GM23248 (cell line): ENCODE measurements at regions not wholly inside any gene's neighbourhood (a gene's known extent, or its start where the extent isn't known, plus 50 kb on each side); places are given as distances from the start of the nearest gene placed in this dataset.
"Not testable (repeated sequence)": the region's sequence is repeated elsewhere in the genome, so short reads cannot be mapped to it uniquely, and the experiment has no call there.

Experiments
- DNase-seq: peaks from one replicate; pipeline ENCODE4 v3.0.0-alpha.2; 2015
- H2AFZ ChIP-seq: fragments of 200-600 bp; sonication (generic); 2 replicates; pipeline ENCODE4 v1.6.1; 2016; ENCODE audit warnings: antibody characterized with exemption
- H3F3A ChIP-seq: fragments of 200-600 bp; sonication (generic); 2 replicates; pipeline ENCODE4 v1.6.1; 2016; ENCODE audit warnings: mild to moderate bottlenecking, antibody characterized with exemption, mixed run types; ENCODE audit not compliant: insufficient read depth
- H3K27ac ChIP-seq: fragments of 200-600 bp; sonication (generic); 2 replicates; pipeline ENCODE4 v1.5.1; 2016; ENCODE audit warnings: mild to moderate bottlenecking
- H3K27me3 ChIP-seq: fragments of 200-600 bp; sonication (generic); replicated peaks from 2 replicates; pipeline ENCODE4 v1.6.1; 2016; ENCODE audit warnings: mild to moderate bottlenecking; ENCODE audit not compliant: insufficient read depth
- H3K36me3 ChIP-seq: fragments of 200-600 bp; sonication (generic); 2 replicates; pipeline ENCODE4 v1.6.1; 2016; ENCODE audit warnings: low read depth, mild to moderate bottlenecking
- H3K4me1 ChIP-seq: fragments of 200-600 bp; sonication (generic); 2 replicates; pipeline ENCODE4 v1.6.1; 2016; ENCODE audit warnings: mild to moderate bottlenecking; ENCODE audit not compliant: insufficient read depth
- H3K4me2 ChIP-seq: fragments of 200-600 bp; sonication (generic); one replicate; pipeline ENCODE4 v1.6.1; 2016; ENCODE audit warnings: mild to moderate bottlenecking; ENCODE audit not compliant: unreplicated experiment
- H3K4me3 ChIP-seq: fragments of 200-600 bp; sonication (generic); 2 replicates; pipeline ENCODE4 v1.5.1; 2016; ENCODE audit warnings: mild to moderate bottlenecking
- H3K79me2 ChIP-seq: fragments of 200-600 bp; sonication (generic); 2 replicates; pipeline ENCODE4 v1.6.1; 2016; ENCODE audit warnings: mild to moderate bottlenecking; ENCODE audit not compliant: insufficient read depth
- H3K9ac ChIP-seq: fragments of 200-600 bp; sonication (generic); 2 replicates; pipeline ENCODE4 v1.6.1; 2016; ENCODE audit warnings: mild to moderate bottlenecking
- H3K9me2 ChIP-seq: fragments of 200-600 bp; sonication (generic); 2 replicates; pipeline ENCODE4 v1.6.1; 2016; ENCODE audit warnings: mixed run types, mild to moderate bottlenecking, moderate library complexity; ENCODE audit not compliant: insufficient read depth
- H3K9me3 ChIP-seq: fragments of 200-600 bp; sonication (generic); one replicate; pipeline ENCODE4 v1.6.1; 2017; ENCODE audit warnings: low read depth
- H4K20me1 ChIP-seq: fragments of 200-600 bp; sonication (generic); 2 replicates; pipeline ENCODE4 v1.6.0; 2016; ENCODE audit not compliant: insufficient read depth
- EZH2 ChIP-seq: fragments of 200-600 bp; sonication (generic); IDR thresholded peaks from 2 replicates; pipeline ENCODE4 v1.6.1; 2018; ENCODE audit warnings: antibody characterized with exemption, mild to moderate bottlenecking; ENCODE audit not compliant: insufficient read depth, poor library complexity, severe bottlenecking
- EZH2phosphoT487 ChIP-seq: fragments of 200-600 bp; sonication (generic); IDR thresholded peaks from 2 replicates; pipeline ENCODE4 v1.6.1; 2018; ENCODE audit warnings: antibody characterized with exemption, moderate library complexity, mild to moderate bottlenecking, low read depth; ENCODE audit not compliant: insufficient read depth
- WGBS, 2 experiments: methylation state at CpG; one replicate each; pipeline ENCODE4 v1.1.6; 2015 to 2017; ENCODE audit warnings: low lambda C conversion rate in 2 of 2, low coverage in 1 of 2; ENCODE audit errors: missing lambda C conversion rate in 2 of 2; 5-methylcytosine and 5-hydroxymethylcytosine counted together
- in situ Hi-C: fragments of 300-500 bp; cut with MboI; formaldehyde crosslinking; loops from 2 replicates; pipeline ENCODE4 v1.15.0; 2020

- Histone ChIP-seq H3K4me1 (no peaks in the 10 kb centered on the region), H2AFZ (no peak overlapping the region), H3K36me3 (no peaks in the 10 kb centered on the region), H3K4me2 (no peak overlapping the region), H3F3A (no peaks in the 10 kb centered on the region), H4K20me1 (no peaks in the 10 kb centered on the region), H3K4me3 (no peak overlapping the region), H3K79me2 (no peaks in the 10 kb centered on the region), H3K27ac (no peak overlapping the region), H3K9me2 (no peaks in the 10 kb centered on the region), H3K9ac (no peak overlapping the region), H3K27me3 (no peaks in the 10 kb centered on the region), H3K9me3 (no peaks in the 10 kb centered on the region)
- in situ Hi-C loops = no loop called here
- TF ChIP-seq EZH2phosphoT487 (no peak), EZH2 (no peak)
- no peak for DNase-seq
- 20% methylated on average over 4 of the region's 4 CpGs for WGBS, 2 experiments
Measured at GRCh38 chr3:34504366-34504765, 705.9 kb downstream of the PDCD6IP start.

- no peaks in the 10 kb centered on the region for H3F3A ChIP-seq
- H3K4me3 ChIP-seq = no peak overlapping the region
- in situ Hi-C loops = no loop called here
- no peak for TF ChIP-seq EZH2
- no peak for TF ChIP-seq EZH2phosphoT487
- no peaks in the 10 kb centered on the region for H4K20me1 ChIP-seq
- H3K4me2 ChIP-seq = no peak overlapping the region
- no peak overlapping the region for H3K9ac ChIP-seq
- no peaks in the 10 kb centered on the region for H3K9me2 ChIP-seq
- no peaks in the 10 kb centered on the region for H3K9me3 ChIP-seq
- no peaks in the 10 kb centered on the region for H3K4me1 ChIP-seq
- H3K27ac ChIP-seq = no peak overlapping the region
- 6 to 8% methylated on average over 4 of the region's 4 CpGs for WGBS, 2 experiments
- H2AFZ ChIP-seq = no peak overlapping the region
- no peaks in the 10 kb centered on the region for H3K27me3 ChIP-seq
- no peak for DNase-seq
- H3K79me2 ChIP-seq = no peaks in the 10 kb centered on the region
- no peaks in the 10 kb centered on the region for H3K36me3 ChIP-seq
Measured at GRCh38 chr3:34504775-34505174, 706.3 kb downstream of the PDCD6IP start.

DNA sequence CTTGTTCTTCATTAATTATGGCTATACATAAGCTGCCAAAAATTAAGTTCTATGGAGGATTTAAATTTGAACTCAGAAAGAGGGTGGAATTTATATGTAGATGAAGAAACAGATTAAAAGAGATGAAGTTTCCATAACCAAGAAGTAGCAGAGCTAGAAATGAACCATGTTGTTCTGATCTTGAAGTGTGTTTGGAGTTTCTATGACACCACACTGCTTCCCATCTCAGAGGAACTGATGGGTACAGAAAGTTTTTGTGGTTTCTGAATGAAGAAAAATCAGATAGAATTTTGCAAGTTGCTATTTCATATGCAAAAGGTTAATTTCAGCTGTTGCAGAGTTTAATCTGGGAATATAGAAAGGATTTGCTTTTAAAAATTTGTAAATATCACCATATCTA lies 710.3 kb downstream of the PDCD6IP start:
- Histone ChIP-seq H3K4me2 (no peak overlapping the region), H3K9ac (no peak overlapping the region), H2AFZ (no peak overlapping the region), H3K36me3 (no peaks in the 10 kb centered on the region), H3K27ac (no peak overlapping the region), H3K4me1 (no peaks in the 10 kb centered on the region), H3K9me2 (no peaks in the 10 kb centered on the region), H3F3A (no peaks in the 10 kb centered on the region), H3K27me3 (no peaks in the 10 kb centered on the region), H3K9me3 (no peaks in the 10 kb centered on the region), H3K4me3 (no peak overlapping the region), H3K79me2 (no peaks in the 10 kb centered on the region), H4K20me1 (no peaks in the 10 kb centered on the region)
- no peak for TF ChIP-seq EZH2
- TF ChIP-seq EZH2phosphoT487 = no peak
- in situ Hi-C loops = no loop called here
- DNase-seq = no peak

- H3K27ac ChIP-seq = no peak overlapping the region
- TF ChIP-seq EZH2 (no peak), EZH2phosphoT487 (no peak)
- no peaks in the 10 kb centered on the region for H4K20me1 ChIP-seq
- WGBS, 2 experiments = 15 to 18% methylated on average over 3 of the region's 3 CpGs
- no peak overlapping the region for H2AFZ ChIP-seq
- H3K9ac ChIP-seq = no peak overlapping the region
- H3K79me2 ChIP-seq = no peaks in the 10 kb centered on the region
- H3F3A ChIP-seq = no peaks in the 10 kb centered on the region
- no peak overlapping the region for H3K4me3 ChIP-seq
- H3K4me1 ChIP-seq = no peaks in the 10 kb centered on the region
- no peaks in the 10 kb centered on the region for H3K9me3 ChIP-seq
- no peak overlapping the region for H3K4me2 ChIP-seq
- H3K9me2 ChIP-seq = no peaks in the 10 kb centered on the region
- no peaks in the 10 kb centered on the region for H3K27me3 ChIP-seq
- no peaks in the 10 kb centered on the region for H3K36me3 ChIP-seq
- in situ Hi-C loops = no loop called here
- no peak for DNase-seq
Measured at GRCh38 chr3:34511891-34512290, 713.5 kb downstream of the PDCD6IP start.

DNA sequence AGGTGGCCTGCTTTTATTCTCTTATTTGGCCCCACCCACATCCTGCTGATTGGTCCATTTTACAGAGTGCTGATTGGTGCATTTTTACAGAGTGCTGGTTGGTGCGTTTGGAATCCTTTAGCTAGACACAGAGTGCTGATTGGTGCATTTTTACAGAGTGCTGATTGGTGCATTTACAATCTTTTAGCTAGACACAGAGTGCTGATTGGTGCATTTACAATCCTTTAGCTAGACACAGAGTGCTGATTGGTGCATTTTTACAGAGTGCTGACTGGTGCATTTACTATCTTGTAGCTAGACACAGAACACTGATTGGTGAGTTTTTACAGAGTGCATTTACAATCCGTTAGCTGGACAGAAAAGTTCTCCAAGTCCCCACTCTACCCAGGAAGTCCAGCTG lies 720.6 kb downstream of the PDCD6IP start:
- DNase-seq, in situ Hi-C loops, H3K9me3 ChIP-seq, H3K4me2 ChIP-seq, H3K4me1 ChIP-seq, H3K27ac ChIP-seq, H2AFZ ChIP-seq, H3K27me3 ChIP-seq, H3K79me2 ChIP-seq, H3K4me3 ChIP-seq, H3K9me2 ChIP-seq, H3K9ac ChIP-seq, H4K20me1 ChIP-seq, H3K36me3 ChIP-seq, H3F3A ChIP-seq: not testable (repeated sequence)
- WGBS, 2 experiments = 8 to 13% methylated on average over 2 of the region's 2 CpGs
